ENCODE measurements at regions not wholly inside any gene's neighbourhood (a gene's known extent, or its start where the extent isn't known, plus 50 kb on each side); places are given as distances from the start of the nearest gene placed in this dataset.
A peak's percentile ranks its signal among the peaks of the same experiment; 100 is the strongest.

- Histone ChIP-seq H2BK15ac (ENCODE audit: low read depth, low read length) (no peak overlapping the region), H3K18ac (ENCODE audit: insufficient read length, low read depth, low read length) (no peak overlapping the region), H2BK20ac (ENCODE audit: low read depth, low read length, poor library complexity, severe bottlenecking) (no peak overlapping the region), H2AFZ (ENCODE audit: low read length) (no peak overlapping the region), H4K91ac (ENCODE audit: insufficient read length, low read depth, low read length) (no peak overlapping the region), H3K79me2 (ENCODE audit: insufficient read depth, low read length) (peaks cover 2% of the 10 kb centered on the region; the same call in 1 of the 2 replicates), H2BK5ac (ENCODE audit: insufficient read length, low read length) (no peak overlapping the region), H3K23me2 (ENCODE audit: insufficient read length, low read depth, low read length, poor library complexity, severe bottlenecking) (no peaks in the 10 kb centered on the region), H4K8ac (replicated peaks; ENCODE audit: insufficient read length, low read depth, low read length) (no peak overlapping the region), H3K4ac (ENCODE audit: low read depth, low read length) (no peak overlapping the region), H3K27me3 (ENCODE audit: insufficient read depth, low read length) (no peaks in the 10 kb centered on the region), H4K20me1 (ENCODE audit: control insufficient read depth, insufficient read depth, insufficient read length) (no peaks in the 10 kb centered on the region), H2AK5ac (ENCODE audit: insufficient read length, low read length) (no peak overlapping the region), H3K56ac (ENCODE audit: insufficient read length, low read depth, low read length) (no peak overlapping the region), H3K23ac (ENCODE audit: insufficient read length, low read depth, low read length) (no peak overlapping the region), H3T11ph (ENCODE audit: low read length) (no peak overlapping the region), H4K5ac (ENCODE audit: insufficient read length, low read depth, low read length) (no peak overlapping the region), H3K27ac (ENCODE audit: insufficient read length, low read depth, low read length) (no peak overlapping the region), H3K4me1 (ENCODE audit: insufficient read depth, low read length) (peaks cover 7% of the 10 kb centered on the region), H2BK120ac (ENCODE audit: low read depth, low read length, poor library complexity, severe bottlenecking) (no peak overlapping the region), H3K79me1 (ENCODE audit: insufficient read depth, low read depth, low read length, poor library complexity, severe bottlenecking) (no peaks in the 10 kb centered on the region), H3K14ac (ENCODE audit: insufficient read depth, low read length) (no peak overlapping the region), H3K9ac (ENCODE audit: extremely low read depth, insufficient read length, low read length) (no peak overlapping the region), H2BK12ac (ENCODE audit: insufficient read length, low read depth, low read length) (no peak overlapping the region), H3K9me3 (ENCODE audit: control insufficient read depth, low read depth, low read length) (peaks cover 16% of the 10 kb centered on the region), H3K4me2 (ENCODE audit: insufficient read depth, insufficient read length, low read length) (no peak overlapping the region)
- no CpG with 5 or more reads among the region's 3 CpGs for WGBS (ENCODE audit: extremely low coverage, insufficient read length, low lambda C conversion rate)
- no peak for DNase-seq
- TF ChIP-seq CTCF (conservative IDR thresholded peaks at IDR 0.05) = no peak
- Mint-ChIP-seq H3K36me3 (ENCODE audit: insufficient read depth in 1 of 3, low read depth in 3 of 3) (peaks cover 21 to 45% (median 38%) of the 10 kb centered on the region in 3 experiments), H3K27me3 (ENCODE audit: low read depth) (peaks cover 1% of the 10 kb centered on the region; the same call in 1 of the 2 replicates), H3K4me1 (peaks cover 21 to 30% of the 10 kb centered on the region in 2 experiments), H3K4me3 (no peak overlapping the region), H3K27ac (peak overlapping the region in 1 of 3 experiments; percentile 30; a peak in 1 of 7 replicates), H3K9me3 (peaks cover 30 to 34% of the 10 kb centered on the region in 2 experiments)
Observed at GRCh38 chr10:6811153-6811552, 231.1 kb upstream of the PRKCQ start.

Measured in H9 (cell line).